GM19240 (cell line): ENCODE measurements at regions not wholly inside any gene's neighbourhood (a gene's known extent, or its start where the extent isn't known, plus 50 kb on each side); places are given as distances from the start of the nearest gene placed in this dataset.
"Not testable (repeated sequence)": the region's sequence is repeated elsewhere in the genome, so short reads cannot be mapped to it uniquely, and the experiment has no call there.

Experiments used
- DNase-seq: peaks from one replicate; pipeline ENCODE4 v3.0.0; 2011; ENCODE audit warnings: low spot score; ENCODE audit not compliant: insufficient read length

GRCh38 chr18:1539276-1539675 is 634.6 kb downstream of the ADCYAP1 start:
- DNase-seq = no peak

DNA sequence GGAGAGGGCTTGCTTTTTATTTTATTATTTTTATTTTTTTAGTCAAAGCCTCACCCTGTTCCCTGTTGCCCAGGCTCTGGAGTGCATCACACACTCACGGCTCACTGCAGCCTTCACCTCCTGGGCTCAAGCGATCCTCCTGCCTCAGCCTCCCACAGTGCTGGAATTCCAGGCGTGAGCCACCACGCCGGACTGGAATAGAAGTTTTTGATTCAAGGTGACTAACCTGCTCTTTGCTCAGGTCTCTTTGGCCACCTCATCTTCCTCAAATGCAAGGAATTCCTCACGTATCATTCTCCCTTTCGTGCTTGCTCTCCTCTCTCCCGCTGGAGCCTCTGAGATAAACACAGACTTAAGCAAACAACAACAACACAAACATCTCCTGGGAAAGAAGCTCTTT is 636.8 kb downstream of the ADCYAP1 start:
- no peak for DNase-seq

DNA sequence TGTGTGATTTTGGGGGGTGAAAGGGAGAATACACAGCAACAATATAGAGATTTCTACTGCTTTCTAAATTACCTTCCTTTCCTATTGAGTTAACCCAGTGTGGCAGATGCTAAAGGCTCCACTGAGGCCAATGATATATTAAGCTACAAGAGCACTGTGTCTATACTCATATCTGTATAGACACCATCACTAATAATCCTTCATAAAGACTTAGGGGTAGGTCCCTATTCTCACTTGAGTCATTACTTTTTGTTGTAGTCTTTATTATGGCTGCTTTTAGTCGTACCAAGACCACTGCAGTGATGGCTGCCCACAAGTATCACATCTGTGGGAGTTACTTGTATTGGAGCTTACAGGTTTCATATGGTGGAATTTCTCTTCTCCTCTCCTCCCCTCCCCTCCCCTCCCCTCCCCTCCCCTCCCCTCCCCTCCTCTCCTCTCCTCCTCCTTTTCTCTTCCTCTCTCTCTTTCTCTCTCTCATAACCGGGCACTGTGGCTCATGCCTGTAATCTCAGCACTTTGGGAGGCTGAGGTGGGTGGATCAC is 637.6 kb downstream of the ADCYAP1 start:
- no peak for DNase-seq

DNA sequence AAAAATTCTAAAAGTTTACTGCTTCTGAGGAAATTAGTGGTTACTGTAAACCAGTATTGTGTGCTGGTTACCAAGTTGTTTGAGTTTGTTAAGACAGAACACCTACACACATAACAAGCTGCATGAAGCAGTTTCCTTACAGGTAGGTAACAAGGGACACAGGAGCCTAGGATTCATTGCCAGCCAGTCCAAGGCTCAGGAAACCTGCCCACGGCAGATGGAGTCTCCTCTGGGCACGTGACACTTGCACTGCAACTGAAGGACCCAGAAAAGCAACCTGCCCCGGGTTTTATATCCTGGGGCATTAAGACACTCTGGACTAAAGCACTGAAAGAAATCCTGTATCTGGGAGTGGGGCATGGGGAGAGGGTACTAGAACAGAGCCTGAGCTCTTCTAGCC is 639.3 kb downstream of the ADCYAP1 start:
- DNase-seq = no peak

DNA sequence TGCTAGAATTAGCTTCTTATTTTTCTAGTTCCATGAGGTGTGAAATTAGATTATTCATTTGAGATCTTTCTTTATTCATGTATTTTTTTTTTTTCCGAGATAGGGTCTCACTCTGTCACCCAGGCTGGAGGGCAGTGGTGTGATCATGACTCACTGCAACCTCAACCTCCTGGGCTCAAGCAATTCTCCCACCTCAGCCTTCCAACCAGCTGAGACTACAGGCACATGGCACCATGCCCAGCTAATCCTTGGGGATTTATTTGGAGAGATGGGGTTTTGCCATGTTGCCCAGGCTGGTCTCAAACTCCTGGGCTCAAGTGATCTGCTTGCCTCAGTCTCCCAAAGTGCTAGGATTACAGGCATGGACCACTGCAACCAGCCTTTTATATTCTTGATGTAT is 653.0 kb downstream of the ADCYAP1 start:
- DNase-seq = not testable (repeated sequence)

GRCh38 chr18:1559563-1559962 is 654.9 kb downstream of the ADCYAP1 start:
- no peak for DNase-seq

GRCh38 chr18:1564793-1565192 is 660.1 kb downstream of the ADCYAP1 start:
- DNase-seq = no peak

DNA sequence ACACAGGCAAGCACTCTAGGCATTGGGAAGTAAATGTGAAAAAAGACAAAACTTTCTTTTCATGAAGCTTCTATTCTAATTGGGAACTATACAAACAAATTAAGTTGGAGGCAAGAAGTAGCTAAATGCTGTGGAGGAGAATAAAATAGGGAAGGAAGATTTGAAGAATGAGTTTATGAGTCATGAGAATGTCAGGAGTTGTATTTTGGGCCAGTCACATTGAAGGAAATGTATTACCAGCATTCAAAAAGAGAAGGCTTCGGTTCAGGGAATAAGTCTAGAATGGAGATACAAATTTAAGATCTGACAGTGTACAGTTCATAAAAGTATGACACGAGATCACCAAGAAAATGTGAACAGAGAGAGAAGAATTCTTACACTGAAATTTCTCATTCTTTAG is 666.5 kb downstream of the ADCYAP1 start:
- DNase-seq = no peak

DNA sequence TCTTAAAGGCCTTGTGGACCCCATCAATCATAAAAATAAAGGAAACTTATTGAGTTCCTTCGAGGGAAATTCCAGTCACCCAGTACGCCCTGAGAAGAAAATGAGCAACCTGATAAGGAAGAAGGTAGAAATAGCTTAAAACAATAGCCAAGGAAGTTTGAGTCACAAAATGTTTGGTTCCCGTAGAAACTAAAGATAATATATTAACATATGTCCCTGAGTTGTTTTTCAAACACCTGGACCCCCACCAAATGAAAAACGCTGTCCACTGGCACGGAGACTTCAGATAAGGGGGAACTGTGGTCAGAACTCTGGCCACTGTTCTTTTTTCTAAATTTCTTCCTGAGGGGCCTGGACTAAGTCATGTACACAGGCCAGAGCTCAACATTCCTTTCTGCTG is 669.1 kb downstream of the ADCYAP1 start:
- no peak for DNase-seq

- no peak for DNase-seq
These were observed 670.4 kb downstream of the ADCYAP1 start for GRCh38 chr18:1575084-1575483.

DNA sequence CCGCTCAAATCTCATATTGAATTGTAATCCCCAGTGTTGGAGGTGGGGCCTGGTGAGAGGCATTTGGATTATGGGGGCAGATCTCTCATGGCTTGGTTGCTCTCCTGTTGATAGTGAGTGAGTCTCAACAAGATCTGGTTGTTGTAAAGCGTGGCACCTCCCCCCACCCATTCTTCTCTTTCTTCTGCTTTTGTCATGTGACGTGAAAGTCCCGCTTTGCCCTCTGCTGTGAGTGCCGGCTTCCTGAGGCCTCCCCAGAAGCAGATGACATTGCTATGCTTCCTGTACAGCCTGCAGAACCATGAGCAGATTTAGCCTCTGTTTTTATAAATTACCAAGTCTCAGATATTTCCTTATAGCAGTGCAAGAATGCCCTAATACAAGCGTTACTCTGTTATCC is 673.8 kb downstream of the ADCYAP1 start:
- DNase-seq = no peak

DNA sequence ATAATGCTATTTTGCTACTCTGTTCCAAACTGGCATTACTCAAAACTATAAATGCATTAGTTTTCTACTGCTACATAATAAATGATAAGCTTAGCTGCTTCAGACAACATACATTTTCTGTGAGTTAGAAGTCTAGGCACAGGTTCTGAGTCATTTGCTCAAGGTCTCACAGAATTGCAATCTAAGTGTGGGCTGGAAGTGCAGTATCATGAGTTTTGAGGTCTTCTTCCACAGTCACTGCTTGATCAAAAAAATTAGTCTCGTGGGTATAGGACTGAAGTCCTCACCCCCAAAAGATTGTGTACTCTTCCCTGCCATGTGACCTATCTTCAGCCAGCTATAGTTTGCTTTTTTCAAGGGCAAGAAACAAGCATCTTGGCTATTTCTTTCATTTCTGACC is 676.9 kb downstream of the ADCYAP1 start:
- DNase-seq = no peak

GRCh38 chr18:1585881-1586488 is 681.3 kb downstream of the ADCYAP1 start:
- DNase-seq = peak; percentile 1

- DNase-seq = no peak
These were observed 688.4 kb downstream of the ADCYAP1 start for GRCh38 chr18:1593091-1593490.

GRCh38 chr18:1595195-1595594 is 690.5 kb downstream of the ADCYAP1 start:
- DNase-seq = no peak

- no peak for DNase-seq
These were observed 694.5 kb downstream of the ADCYAP1 start for GRCh38 chr18:1599196-1599595.

DNA sequence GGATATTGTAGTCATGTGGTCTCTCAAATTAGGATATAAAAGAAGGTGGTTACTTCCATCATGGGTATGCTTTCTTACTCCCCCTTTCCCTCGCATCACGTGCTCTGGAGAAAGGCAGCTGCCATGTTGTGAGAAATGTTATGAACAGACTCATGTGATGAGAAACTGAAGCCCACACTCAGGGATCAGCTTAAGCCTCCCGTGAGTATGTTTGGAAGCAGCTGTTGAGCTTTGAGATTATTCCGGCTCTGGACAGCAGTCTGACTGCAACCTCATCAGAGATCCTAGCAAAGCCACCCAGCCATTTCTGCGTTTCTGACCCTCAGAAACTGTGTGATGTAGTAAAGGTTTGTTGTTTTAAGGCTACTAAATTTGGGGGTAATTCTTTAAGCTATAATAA is 700.1 kb downstream of the ADCYAP1 start:
- no peak for DNase-seq

DNA sequence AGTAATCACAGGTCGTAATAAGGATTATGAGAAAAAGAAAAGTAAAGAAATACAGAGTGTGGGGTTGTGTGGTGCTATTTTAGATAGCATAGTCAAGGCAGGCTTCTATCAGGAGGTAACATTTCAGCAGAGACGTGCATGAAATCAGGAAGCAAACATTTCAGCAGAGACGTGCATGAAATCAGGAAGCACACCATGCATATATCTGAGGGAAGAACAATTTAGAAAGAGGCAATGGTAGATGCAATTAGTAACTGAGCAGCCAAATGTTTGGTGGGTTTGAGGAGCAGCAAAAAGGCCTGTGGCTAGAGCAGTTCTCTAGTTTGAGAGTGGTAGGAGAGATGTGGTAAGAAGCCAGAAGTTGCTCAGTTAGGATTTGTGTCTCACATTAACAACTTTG is 713.7 kb downstream of the ADCYAP1 start:
- DNase-seq = no peak

DNA sequence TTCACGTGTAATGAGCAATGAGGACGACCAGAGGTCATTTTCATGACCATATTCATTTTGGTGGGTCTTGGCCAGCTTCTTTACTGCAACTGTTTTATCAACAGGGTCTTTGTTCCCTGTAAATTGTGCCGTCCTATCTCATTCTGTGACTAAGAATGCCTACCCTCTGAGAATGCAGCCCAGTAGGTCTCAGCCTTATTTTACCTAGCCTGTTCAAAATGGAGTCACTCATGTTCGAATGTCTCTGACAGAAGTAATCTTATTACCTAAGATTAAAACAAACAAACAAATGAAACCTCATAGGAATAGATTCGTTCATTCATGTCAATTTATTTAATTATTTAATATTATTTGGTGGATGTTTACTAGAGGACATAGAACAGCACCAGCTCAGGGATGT is 714.8 kb downstream of the ADCYAP1 start:
- no peak for DNase-seq

- DNase-seq = no peak
These were observed 719.9 kb downstream of the ADCYAP1 start for GRCh38 chr18:1624612-1625011.

DNA sequence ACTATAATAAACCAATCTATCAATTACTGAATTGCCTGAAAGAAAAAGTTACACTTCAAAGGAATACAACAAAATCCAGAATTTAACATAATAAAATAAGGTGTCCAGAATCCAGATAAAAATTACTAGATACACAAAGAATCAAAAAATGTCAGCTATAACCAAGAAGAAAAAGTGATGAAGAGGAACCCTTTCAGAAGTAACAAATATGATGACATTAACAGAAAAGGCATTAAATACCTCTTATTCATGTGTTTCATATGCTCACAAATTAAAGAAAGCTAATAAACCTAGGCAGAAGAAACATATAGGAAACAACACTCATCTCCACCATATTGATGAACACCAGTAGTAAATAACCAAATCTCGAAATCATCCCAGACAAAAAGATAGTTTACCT is 722.8 kb downstream of the ADCYAP1 start:
- no peak for DNase-seq

GRCh38 chr18:1648712-1649111 is 744.0 kb downstream of the ADCYAP1 start:
- DNase-seq = no peak

DNA sequence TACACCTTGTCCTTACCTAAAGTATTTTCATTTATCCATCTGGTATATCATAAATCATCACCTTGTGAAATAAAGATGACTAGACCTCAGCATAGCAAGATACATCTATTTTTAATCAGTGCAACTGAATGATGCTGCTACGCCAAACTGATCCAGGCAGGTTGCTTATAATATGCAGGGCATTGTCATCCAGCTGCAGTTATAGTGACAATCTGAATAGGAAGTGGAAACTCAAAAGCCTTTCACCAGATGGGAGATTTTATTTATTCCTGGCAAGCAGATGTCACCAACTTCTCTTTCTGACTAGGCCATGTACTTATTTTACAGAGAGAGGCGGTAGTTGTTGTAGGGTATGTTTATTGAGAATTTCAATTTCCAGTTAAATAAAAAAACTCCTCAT is 747.3 kb downstream of the ADCYAP1 start:
- no peak for DNase-seq

- DNase-seq = no peak
These were observed 749.2 kb downstream of the ADCYAP1 start for GRCh38 chr18:1653873-1654272.
